MCF 10A (cell line): ENCODE measurements at regions not wholly inside any gene's neighbourhood (a gene's known extent, or its start where the extent isn't known, plus 50 kb on each side); places are given as distances from the start of the nearest gene placed in this dataset.
"Not testable (repeated sequence)": the region's sequence is repeated elsewhere in the genome, so short reads cannot be mapped to it uniquely, and the experiment has no call there.

Source experiments
- BruUV-seq: library from RNA; stranded (reverse); fragments of 400-500 nt; replicated peaks from 2 replicates; lab custom pipeline; 2021; lab: Mats Ljungman, UMichigan
- CTCF ChIA-PET: fragments of 300-600 bp; sonication (Branson Sonifier 250); formaldehyde crosslinking; extraction: SDS; loops from one replicate; lab custom pipeline; 2021; ENCODE audit warnings: antibody characterized with exemption, inconsistent platforms; lab: Yijun Ruan, JAX
- POLR2A ChIA-PET: fragments of 300-600, 350-650 bp; sonication (Branson Sonifier 250); formaldehyde crosslinking; extraction: SDS; loops from one replicate; lab custom pipeline; 2020; ENCODE audit warnings: antibody characterized with exemption, inconsistent platforms; lab: Yijun Ruan, JAX
- DNase-seq: peaks from one replicate; pipeline ENCODE4 v3.0.0-alpha.2; 2018; ENCODE audit not compliant: unreplicated experiment
- H3K27ac Mint-ChIP-seq: one replicate; pipeline ENCODE4 v1.8.0; 2022; ENCODE audit warnings: mild to moderate bottlenecking, low read depth, mixed read lengths; ENCODE audit not compliant: unreplicated experiment
- H3K27me3 Mint-ChIP-seq: one replicate; pipeline ENCODE4 v1.8.0; 2022; ENCODE audit warnings: mixed read lengths; ENCODE audit not compliant: insufficient read depth, unreplicated experiment
- H3K36me3 Mint-ChIP-seq: one replicate; pipeline ENCODE4 v1.8.0; 2022; ENCODE audit warnings: mild to moderate bottlenecking, moderate library complexity, mixed read lengths; ENCODE audit not compliant: insufficient read depth, unreplicated experiment
- H3K4me1 Mint-ChIP-seq: one replicate; pipeline ENCODE4 v1.8.0; 2022; ENCODE audit warnings: mixed read lengths; ENCODE audit not compliant: insufficient read depth, unreplicated experiment
- H3K4me3 Mint-ChIP-seq: one replicate; pipeline ENCODE4 v1.8.0; 2022; ENCODE audit warnings: mild to moderate bottlenecking, moderate library complexity, mixed read lengths; ENCODE audit not compliant: unreplicated experiment
- H3K9me3 Mint-ChIP-seq: one replicate; pipeline ENCODE4 v1.8.0; 2022; ENCODE audit warnings: mixed read lengths; ENCODE audit not compliant: unreplicated experiment
- intact Hi-C: fragments of 100-400 bp; cut with micrococcal nuclease; formaldehyde crosslinking; loops from 2 replicates; pipeline ENCODE4 v1.14.1; 2022
- TF ChIP-seq, protein P1 (sequence below): fragments of 200-600 bp; IDR thresholded peaks from one replicate; pipeline ENCODE4 v1.8.0; 2022; ENCODE audit warnings: antibody characterized with exemption, mild to moderate bottlenecking; ENCODE audit not compliant: unreplicated experiment

- BruUV-seq: no TSS peak
- POLR2A ChIA-PET: interaction anchor here (0.7 kb wide), 1 partner anchor 21 kb away, joined by 4 read pairs; no protein-coding TSS in a partner anchor
- Mint-ChIP-seq H3K27me3 (no peaks in the 10 kb centered on the region), H3K4me1 (peaks cover 7% of the 10 kb centered on the region), H3K9me3 (no peaks in the 10 kb centered on the region), H3K36me3 (no peaks in the 10 kb centered on the region), H3K27ac (no peak overlapping the region), H3K4me3 (no peak overlapping the region)
- peak; percentile 44 for DNase-seq
- intact Hi-C loops: no loop called here
- TF ChIP-seq, protein P1, sequence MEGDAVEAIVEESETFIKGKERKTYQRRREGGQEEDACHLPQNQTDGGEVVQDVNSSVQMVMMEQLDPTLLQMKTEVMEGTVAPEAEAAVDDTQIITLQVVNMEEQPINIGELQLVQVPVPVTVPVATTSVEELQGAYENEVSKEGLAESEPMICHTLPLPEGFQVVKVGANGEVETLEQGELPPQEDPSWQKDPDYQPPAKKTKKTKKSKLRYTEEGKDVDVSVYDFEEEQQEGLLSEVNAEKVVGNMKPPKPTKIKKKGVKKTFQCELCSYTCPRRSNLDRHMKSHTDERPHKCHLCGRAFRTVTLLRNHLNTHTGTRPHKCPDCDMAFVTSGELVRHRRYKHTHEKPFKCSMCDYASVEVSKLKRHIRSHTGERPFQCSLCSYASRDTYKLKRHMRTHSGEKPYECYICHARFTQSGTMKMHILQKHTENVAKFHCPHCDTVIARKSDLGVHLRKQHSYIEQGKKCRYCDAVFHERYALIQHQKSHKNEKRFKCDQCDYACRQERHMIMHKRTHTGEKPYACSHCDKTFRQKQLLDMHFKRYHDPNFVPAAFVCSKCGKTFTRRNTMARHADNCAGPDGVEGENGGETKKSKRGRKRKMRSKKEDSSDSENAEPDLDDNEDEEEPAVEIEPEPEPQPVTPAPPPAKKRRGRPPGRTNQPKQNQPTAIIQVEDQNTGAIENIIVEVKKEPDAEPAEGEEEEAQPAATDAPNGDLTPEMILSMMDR: no peak
- CTCF ChIA-PET: interaction anchor here (1.1 to 1.7 kb wide), 4 partner anchors 9 to 392 kb away, joined by 3 to 11 read pairs (median 4); no protein-coding TSS in a partner anchor
These were observed 67.5 kb downstream of the RPL22L1 start for GRCh38 chr3:170802164-170803151.

- CTCF ChIA-PET: interaction anchor here (1.1 kb wide), 2 partner anchors 10 to 391 kb away, joined by 3 to 4 read pairs; no protein-coding TSS in a partner anchor
- no peaks in the 10 kb centered on the region for H3K9me3 Mint-ChIP-seq
- H3K27me3 Mint-ChIP-seq: no peaks in the 10 kb centered on the region
- H3K4me3 Mint-ChIP-seq: no peak overlapping the region
- H3K4me1 Mint-ChIP-seq: peaks cover 7% of the 10 kb centered on the region
- no peaks in the 10 kb centered on the region for H3K36me3 Mint-ChIP-seq
- H3K27ac Mint-ChIP-seq: no peak overlapping the region
- TF ChIP-seq, protein P1: no peak
- POLR2A ChIA-PET: interaction anchor here (0.7 kb wide), 1 partner anchor 20 kb away, joined by 4 read pairs; no protein-coding TSS in a partner anchor
- intact Hi-C loops: no loop called here
- no TSS peak for BruUV-seq
- no peak for DNase-seq
These were observed 68.4 kb downstream of the RPL22L1 start for GRCh38 chr3:170801597-170801996.

GRCh38 chr3:170800275-170800674 is 69.7 kb downstream of the RPL22L1 start:
- BruUV-seq, H3K9me3 Mint-ChIP-seq, H3K4me3 Mint-ChIP-seq, H3K4me1 Mint-ChIP-seq, H3K27me3 Mint-ChIP-seq, intact Hi-C loops, H3K27ac Mint-ChIP-seq, H3K36me3 Mint-ChIP-seq, DNase-seq, POLR2A ChIA-PET: not testable (repeated sequence)
- CTCF ChIA-PET: interaction anchor here (0.8 to 1.1 kb wide), 3 partner anchors 9 to 386 kb away, joined by 3 read pairs; no protein-coding TSS in a partner anchor

GRCh38 chr3:170799009-170799408 is 71.0 kb downstream of the RPL22L1 start:
- H3K27ac Mint-ChIP-seq: no peak overlapping the region
- ChIA-PET CTCF (interaction anchor here (1.1 to 1.4 kb wide), 2 partner anchors 12 to 13 kb away, joined by 3 to 4 read pairs; no protein-coding TSS in a partner anchor), POLR2A (no interaction called here)
- no peak overlapping the region for H3K4me3 Mint-ChIP-seq
- DNase-seq: no peak
- TF ChIP-seq, protein P1: no peak
- intact Hi-C loops: no loop called here
- H3K27me3 Mint-ChIP-seq: no peaks in the 10 kb centered on the region
- H3K36me3 Mint-ChIP-seq: no peaks in the 10 kb centered on the region
- H3K9me3 Mint-ChIP-seq: no peaks in the 10 kb centered on the region
- no TSS peak for BruUV-seq
- peaks cover 7% of the 10 kb centered on the region for H3K4me1 Mint-ChIP-seq
